ENCODE measurements at regions not wholly inside any gene's neighbourhood (a gene's known extent, or its start where the extent isn't known, plus 50 kb on each side); places are given as distances from the start of the nearest gene placed in this dataset.

DNA sequence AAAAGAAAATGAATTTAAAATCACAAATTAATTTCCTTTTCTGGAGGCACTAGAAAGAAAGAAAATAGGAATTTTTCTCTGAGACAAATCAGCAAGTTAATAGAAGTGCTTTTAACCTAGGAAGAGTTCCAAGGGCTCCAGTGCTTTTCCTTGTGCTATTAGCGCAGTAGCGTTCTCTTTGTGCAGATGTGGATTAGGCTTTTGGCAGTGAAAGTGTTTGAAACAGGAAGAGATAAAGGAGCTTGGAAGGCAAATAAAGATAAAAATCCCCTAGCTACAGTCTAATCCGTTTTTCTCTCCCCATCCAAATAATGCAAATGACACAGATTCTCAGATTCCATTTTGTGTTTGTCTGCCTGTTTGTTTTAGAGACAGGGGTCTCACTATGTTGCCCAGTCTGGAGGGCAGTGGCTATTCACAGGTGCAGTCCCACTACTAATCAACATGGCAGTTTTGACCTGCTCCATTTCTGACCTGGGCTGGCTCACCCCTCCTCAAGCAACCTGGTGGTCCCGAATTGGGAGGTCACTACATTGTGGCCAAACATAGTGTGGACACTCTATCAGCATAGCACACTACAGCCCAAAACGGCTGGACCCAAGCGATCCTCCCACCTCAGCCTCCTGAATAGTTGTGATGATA is 166.1 kb downstream of the PAWR start:
- no TSS peak for BruUV-seq (replicated peaks)
- H4K20me1 ChIP-seq (ENCODE audit: control insufficient read depth, insufficient read depth), result no peaks in the 10 kb centered on the region
- no peaks in the 10 kb centered on the region for H3K4me1 ChIP-seq (ENCODE audit: control insufficient read depth, insufficient read depth, low read length)
- POLR2A ChIA-PET, result no interaction called here
- 81% methylated on average over 6 of the region's 6 CpGs for WGBS (ENCODE audit: insufficient coverage, insufficient replicate concordance, low lambda C conversion rate, missing lambda C conversion rate)
- H3K27me3 ChIP-seq (replicated peaks in 1 of 2; ENCODE audit: control insufficient read depth in 2 of 2, insufficient read depth in 2 of 2, low read length in 1 of 2), result no peaks in the 10 kb centered on the region
- H3K79me2 ChIP-seq (ENCODE audit: control insufficient read depth, insufficient read depth, low read length), result no peaks in the 10 kb centered on the region
- CTCF ChIA-PET, result no interaction called here
- H3K9ac ChIP-seq (ENCODE audit: control insufficient read depth, insufficient read depth, low read length), result no peak overlapping the region
- no peaks in the 10 kb centered on the region for H3K9me3 ChIP-seq (replicated peaks; ENCODE audit: control insufficient read depth, insufficient read depth, low read length)
- intact Hi-C loops (cut with micrococcal nuclease; ENCODE audit: unreplicated experiment) (no loop called here), in situ Hi-C loops (cut with MboI) (no loop called here)
- no peak for FAIRE-seq
- no peak for ATAC-seq
- RAD21 ChIA-PET (ENCODE audit: unreplicated experiment), result no interaction called here
- H2AFZ ChIP-seq (ENCODE audit: control insufficient read depth, low read depth, low read length), result no peak overlapping the region
- no peak overlapping the region for H3K27ac ChIP-seq (ENCODE audit: control insufficient read depth, insufficient read depth)
- no peak for DNase-seq (ENCODE audit: low read depth, low spot score)
- H3K4me3 ChIP-seq, result no peak overlapping the region
- no peaks in the 10 kb centered on the region for H3K36me3 ChIP-seq (ENCODE audit: control insufficient read depth in 2 of 2, insufficient read depth in 2 of 2, low read length in 1 of 2)
- SMC1A ChIA-PET (ENCODE audit: uncharacterized antibody, unreplicated experiment), result no interaction called here
- no peak overlapping the region for H3K4me2 ChIP-seq (ENCODE audit: control insufficient read depth, insufficient read depth)
- TF ChIP-seq, protein P1, sequence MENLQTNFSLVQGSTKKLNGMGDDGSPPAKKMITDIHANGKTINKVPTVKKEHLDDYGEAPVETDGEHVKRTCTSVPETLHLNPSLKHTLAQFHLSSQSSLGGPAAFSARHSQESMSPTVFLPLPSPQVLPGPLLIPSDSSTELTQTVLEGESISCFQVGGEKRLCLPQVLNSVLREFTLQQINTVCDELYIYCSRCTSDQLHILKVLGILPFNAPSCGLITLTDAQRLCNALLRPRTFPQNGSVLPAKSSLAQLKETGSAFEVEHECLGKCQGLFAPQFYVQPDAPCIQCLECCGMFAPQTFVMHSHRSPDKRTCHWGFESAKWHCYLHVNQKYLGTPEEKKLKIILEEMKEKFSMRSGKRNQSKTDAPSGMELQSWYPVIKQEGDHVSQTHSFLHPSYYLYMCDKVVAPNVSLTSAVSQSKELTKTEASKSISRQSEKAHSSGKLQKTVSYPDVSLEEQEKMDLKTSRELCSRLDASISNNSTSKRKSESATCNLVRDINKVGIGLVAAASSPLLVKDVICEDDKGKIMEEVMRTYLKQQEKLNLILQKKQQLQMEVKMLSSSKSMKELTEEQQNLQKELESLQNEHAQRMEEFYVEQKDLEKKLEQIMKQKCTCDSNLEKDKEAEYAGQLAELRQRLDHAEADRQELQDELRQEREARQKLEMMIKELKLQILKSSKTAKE (IDR thresholded peaks at IDR 0.05; ENCODE audit: low read depth, poor library complexity, severe bottlenecking), result no peak
- TF ChIP-seq, protein P2, sequence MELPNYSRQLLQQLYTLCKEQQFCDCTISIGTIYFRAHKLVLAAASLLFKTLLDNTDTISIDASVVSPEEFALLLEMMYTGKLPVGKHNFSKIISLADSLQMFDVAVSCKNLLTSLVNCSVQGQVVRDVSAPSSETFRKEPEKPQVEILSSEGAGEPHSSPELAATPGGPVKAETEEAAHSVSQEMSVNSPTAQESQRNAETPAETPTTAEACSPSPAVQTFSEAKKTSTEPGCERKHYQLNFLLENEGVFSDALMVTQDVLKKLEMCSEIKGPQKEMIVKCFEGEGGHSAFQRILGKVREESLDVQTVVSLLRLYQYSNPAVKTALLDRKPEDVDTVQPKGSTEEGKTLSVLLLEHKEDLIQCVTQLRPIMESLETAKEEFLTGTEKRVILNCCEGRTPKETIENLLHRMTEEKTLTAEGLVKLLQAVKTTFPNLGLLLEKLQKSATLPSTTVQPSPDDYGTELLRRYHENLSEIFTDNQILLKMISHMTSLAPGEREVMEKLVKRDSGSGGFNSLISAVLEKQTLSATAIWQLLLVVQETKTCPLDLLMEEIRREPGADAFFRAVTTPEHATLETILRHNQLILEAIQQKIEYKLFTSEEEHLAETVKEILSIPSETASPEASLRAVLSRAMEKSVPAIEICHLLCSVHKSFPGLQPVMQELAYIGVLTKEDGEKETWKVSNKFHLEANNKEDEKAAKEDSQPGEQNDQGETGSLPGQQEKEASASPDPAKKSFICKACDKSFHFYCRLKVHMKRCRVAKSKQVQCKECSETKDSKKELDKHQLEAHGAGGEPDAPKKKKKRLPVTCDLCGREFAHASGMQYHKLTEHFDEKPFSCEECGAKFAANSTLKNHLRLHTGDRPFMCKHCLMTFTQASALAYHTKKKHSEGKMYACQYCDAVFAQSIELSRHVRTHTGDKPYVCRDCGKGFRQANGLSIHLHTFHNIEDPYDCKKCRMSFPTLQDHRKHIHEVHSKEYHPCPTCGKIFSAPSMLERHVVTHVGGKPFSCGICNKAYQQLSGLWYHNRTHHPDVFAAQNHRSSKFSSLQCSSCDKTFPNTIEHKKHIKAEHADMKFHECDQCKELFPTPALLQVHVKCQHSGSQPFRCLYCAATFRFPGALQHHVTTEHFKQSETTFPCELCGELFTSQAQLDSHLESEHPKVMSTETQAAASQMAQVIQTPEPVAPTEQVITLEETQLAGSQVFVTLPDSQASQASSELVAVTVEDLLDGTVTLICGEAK (IDR thresholded peaks at IDR 0.05; ENCODE audit: borderline replicate concordance), result no peak
- TF ChIP-seq, protein P3, sequence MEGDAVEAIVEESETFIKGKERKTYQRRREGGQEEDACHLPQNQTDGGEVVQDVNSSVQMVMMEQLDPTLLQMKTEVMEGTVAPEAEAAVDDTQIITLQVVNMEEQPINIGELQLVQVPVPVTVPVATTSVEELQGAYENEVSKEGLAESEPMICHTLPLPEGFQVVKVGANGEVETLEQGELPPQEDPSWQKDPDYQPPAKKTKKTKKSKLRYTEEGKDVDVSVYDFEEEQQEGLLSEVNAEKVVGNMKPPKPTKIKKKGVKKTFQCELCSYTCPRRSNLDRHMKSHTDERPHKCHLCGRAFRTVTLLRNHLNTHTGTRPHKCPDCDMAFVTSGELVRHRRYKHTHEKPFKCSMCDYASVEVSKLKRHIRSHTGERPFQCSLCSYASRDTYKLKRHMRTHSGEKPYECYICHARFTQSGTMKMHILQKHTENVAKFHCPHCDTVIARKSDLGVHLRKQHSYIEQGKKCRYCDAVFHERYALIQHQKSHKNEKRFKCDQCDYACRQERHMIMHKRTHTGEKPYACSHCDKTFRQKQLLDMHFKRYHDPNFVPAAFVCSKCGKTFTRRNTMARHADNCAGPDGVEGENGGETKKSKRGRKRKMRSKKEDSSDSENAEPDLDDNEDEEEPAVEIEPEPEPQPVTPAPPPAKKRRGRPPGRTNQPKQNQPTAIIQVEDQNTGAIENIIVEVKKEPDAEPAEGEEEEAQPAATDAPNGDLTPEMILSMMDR (IDR thresholded peaks at IDR 0.05 in 2 of 3, conservative IDR thresholded peaks at IDR 0.05 in 1 of 3; ENCODE audit: control insufficient read depth in 2 of 3, extremely low read depth in 1 of 3, insufficient read depth in 1 of 3, low read depth in 3 of 3, low read length in 3 of 3), result no peak
- no peak for TF ChIP-seq SMC3 (IDR thresholded peaks at IDR 0.05; ENCODE audit: borderline replicate concordance, low read length)
- TF ChIP-seq MYC (IDR thresholded peaks at IDR 0.05; ENCODE audit: insufficient read depth, insufficient read length, insufficient replicate concordance, low read length, severe bottlenecking), result no peak
- no peak for TF ChIP-seq CBX3 (IDR thresholded peaks at IDR 0.05; ENCODE audit: borderline replicate concordance, low read depth)
- TF ChIP-seq, protein P4, sequence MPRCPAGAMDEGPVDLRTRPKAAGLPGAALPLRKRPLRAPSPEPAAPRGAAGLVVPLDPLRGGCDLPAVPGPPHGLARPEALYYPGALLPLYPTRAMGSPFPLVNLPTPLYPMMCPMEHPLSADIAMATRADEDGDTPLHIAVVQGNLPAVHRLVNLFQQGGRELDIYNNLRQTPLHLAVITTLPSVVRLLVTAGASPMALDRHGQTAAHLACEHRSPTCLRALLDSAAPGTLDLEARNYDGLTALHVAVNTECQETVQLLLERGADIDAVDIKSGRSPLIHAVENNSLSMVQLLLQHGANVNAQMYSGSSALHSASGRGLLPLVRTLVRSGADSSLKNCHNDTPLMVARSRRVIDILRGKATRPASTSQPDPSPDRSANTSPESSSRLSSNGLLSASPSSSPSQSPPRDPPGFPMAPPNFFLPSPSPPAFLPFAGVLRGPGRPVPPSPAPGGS (IDR thresholded peaks at IDR 0.05; ENCODE audit: borderline replicate concordance, insufficient read depth, low read depth, low read length, poor library complexity, severe bottlenecking), result no peak
- TF ChIP-seq CBX5 (IDR thresholded peaks at IDR 0.05; ENCODE audit: low read depth), result no peak
- TF ChIP-seq SIX5 (IDR thresholded peaks at IDR 0.05; ENCODE audit: low read depth, low read length, severe bottlenecking), result no peak
- no peak for TF ChIP-seq TBL1XR1 (IDR thresholded peaks at IDR 0.05; ENCODE audit: low read depth, low read length)
- TF ChIP-seq HDAC2 (IDR thresholded peaks at IDR 0.05), result no peak
- TF ChIP-seq, protein P5, sequence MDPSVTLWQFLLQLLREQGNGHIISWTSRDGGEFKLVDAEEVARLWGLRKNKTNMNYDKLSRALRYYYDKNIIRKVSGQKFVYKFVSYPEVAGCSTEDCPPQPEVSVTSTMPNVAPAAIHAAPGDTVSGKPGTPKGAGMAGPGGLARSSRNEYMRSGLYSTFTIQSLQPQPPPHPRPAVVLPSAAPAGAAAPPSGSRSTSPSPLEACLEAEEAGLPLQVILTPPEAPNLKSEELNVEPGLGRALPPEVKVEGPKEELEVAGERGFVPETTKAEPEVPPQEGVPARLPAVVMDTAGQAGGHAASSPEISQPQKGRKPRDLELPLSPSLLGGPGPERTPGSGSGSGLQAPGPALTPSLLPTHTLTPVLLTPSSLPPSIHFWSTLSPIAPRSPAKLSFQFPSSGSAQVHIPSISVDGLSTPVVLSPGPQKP (IDR thresholded peaks at IDR 0.05; ENCODE audit: low read depth, low read length), result no peak
- no peak for TF ChIP-seq BMI1 (IDR thresholded peaks at IDR 0.05; ENCODE audit: borderline replicate concordance)
